ENCODE measurements at regions not wholly inside any gene's neighbourhood (a gene's known extent, or its start where the extent isn't known, plus 50 kb on each side); places are given as distances from the start of the nearest gene placed in this dataset.

- ATAC-seq (no peak), DNase-seq (no peak)
- no peak overlapping the region for H3K4me3 Mint-ChIP-seq
- H3K27me3 Mint-ChIP-seq = peaks cover 16% of the 10 kb centered on the region
- H3K4me1 Mint-ChIP-seq = no peaks in the 10 kb centered on the region
- no peaks in the 10 kb centered on the region for H3K9me3 Mint-ChIP-seq
- no peak overlapping the region for H3K27ac Mint-ChIP-seq
These were observed 120.2 kb downstream of the TSN start for GRCh38 chr2:121875585-121876185.

GRCh38 chr2:121877366-121877765 is 121.9 kb downstream of the TSN start:
- no peak overlapping the region for H3K27ac Mint-ChIP-seq
- no peaks in the 10 kb centered on the region for H3K9me3 Mint-ChIP-seq
- ATAC-seq (no peak), DNase-seq (no peak)
- no peak overlapping the region for H3K4me3 Mint-ChIP-seq
- peaks cover 28% of the 10 kb centered on the region for H3K27me3 Mint-ChIP-seq
- H3K4me1 Mint-ChIP-seq = no peaks in the 10 kb centered on the region

GRCh38 chr2:121880283-121880682 is 124.8 kb downstream of the TSN start:
- no peaks in the 10 kb centered on the region for H3K4me1 Mint-ChIP-seq
- DNase-seq (no peak), ATAC-seq (no peak)
- no peak overlapping the region for H3K27ac Mint-ChIP-seq
- peaks cover 29% of the 10 kb centered on the region for H3K27me3 Mint-ChIP-seq
- H3K4me3 Mint-ChIP-seq = no peak overlapping the region
- no peaks in the 10 kb centered on the region for H3K9me3 Mint-ChIP-seq

- Mint-ChIP-seq H3K4me3 (no peak overlapping the region), H3K27ac (no peak overlapping the region), H3K27me3 (peaks cover 37% of the 10 kb centered on the region), H3K9me3 (no peaks in the 10 kb centered on the region), H3K4me1 (no peaks in the 10 kb centered on the region)
- ATAC-seq (no peak), DNase-seq (no peak)
These were observed 125.6 kb downstream of the TSN start for GRCh38 chr2:121881038-121881437.

- Mint-ChIP-seq H3K9me3 (no peaks in the 10 kb centered on the region), H3K4me1 (no peaks in the 10 kb centered on the region), H3K27me3 (peaks cover 42% of the 10 kb centered on the region), H3K27ac (no peak overlapping the region), H3K4me3 (no peak overlapping the region)
- ATAC-seq (no peak), DNase-seq (no peak)
These were observed 126.5 kb downstream of the TSN start for GRCh38 chr2:121881950-121882349.

- no peak for DNase-seq
- Mint-ChIP-seq H3K4me3 (no peak overlapping the region), H3K9me3 (no peaks in the 10 kb centered on the region), H3K27me3 (peaks cover 45% of the 10 kb centered on the region), H3K27ac (peak overlapping the region in 1 of 2 donors; percentile 23), H3K4me1 (no peaks in the 10 kb centered on the region)
- ATAC-seq = no peak
These were observed 128.6 kb downstream of the TSN start for GRCh38 chr2:121884078-121884477.

- ATAC-seq (no peak), DNase-seq (no peak)
- Mint-ChIP-seq H3K4me1 (no peaks in the 10 kb centered on the region), H3K9me3 (no peaks in the 10 kb centered on the region), H3K27me3 (peaks cover 44% of the 10 kb centered on the region), H3K4me3 (no peak overlapping the region), H3K27ac (no peak overlapping the region)
These were observed 129.1 kb downstream of the TSN start for GRCh38 chr2:121884511-121884921.

- no peaks in the 10 kb centered on the region for H3K9me3 Mint-ChIP-seq
- no peak overlapping the region for H3K4me3 Mint-ChIP-seq
- no peak overlapping the region for H3K27ac Mint-ChIP-seq
- peak; percentile 22 for ATAC-seq
- peaks cover 40% of the 10 kb centered on the region for H3K27me3 Mint-ChIP-seq
- no peaks in the 10 kb centered on the region for H3K4me1 Mint-ChIP-seq
- no peak for DNase-seq
These were observed 130.6 kb downstream of the TSN start for GRCh38 chr2:121886059-121886458.

- Mint-ChIP-seq H3K9me3 (no peaks in the 10 kb centered on the region), H3K4me1 (no peaks in the 10 kb centered on the region), H3K27ac (no peak overlapping the region), H3K27me3 (peaks cover 32% of the 10 kb centered on the region), H3K4me3 (no peak overlapping the region)
- no peak for DNase-seq
- peak; percentile 28 for ATAC-seq
These were observed 132.2 kb downstream of the TSN start for GRCh38 chr2:121887513-121888188.

- Mint-ChIP-seq H3K9me3 (no peaks in the 10 kb centered on the region), H3K27me3 (peaks cover 32% of the 10 kb centered on the region), H3K27ac (no peak overlapping the region), H3K4me3 (no peak overlapping the region), H3K4me1 (no peaks in the 10 kb centered on the region)
- ATAC-seq (peak; percentile 38), DNase-seq (no peak)
These were observed 132.7 kb downstream of the TSN start for GRCh38 chr2:121888189-121888557.

GRCh38 chr2:121890041-121890440 is 134.6 kb downstream of the TSN start:
- H3K27me3 Mint-ChIP-seq = peaks cover 25% of the 10 kb centered on the region
- ATAC-seq (no peak), DNase-seq (no peak)
- H3K4me1 Mint-ChIP-seq = no peaks in the 10 kb centered on the region
- H3K27ac Mint-ChIP-seq = peak overlapping the region in 1 of 2 donors; percentile 52
- H3K9me3 Mint-ChIP-seq = no peaks in the 10 kb centered on the region
- H3K4me3 Mint-ChIP-seq = no peak overlapping the region

- no peak overlapping the region for H3K4me3 Mint-ChIP-seq
- no peak overlapping the region for H3K27ac Mint-ChIP-seq
- no peaks in the 10 kb centered on the region for H3K4me1 Mint-ChIP-seq
- DNase-seq (no peak), ATAC-seq (no peak)
- peaks cover 7% of the 10 kb centered on the region for H3K27me3 Mint-ChIP-seq
- no peaks in the 10 kb centered on the region for H3K9me3 Mint-ChIP-seq
These were observed 140.5 kb downstream of the TSN start for GRCh38 chr2:121895723-121896571.

- H3K27me3 Mint-ChIP-seq = peaks cover 8% of the 10 kb centered on the region
- peak overlapping the region; percentile 28 to 40 for H3K27ac Mint-ChIP-seq
- DNase-seq (peak; percentile 19 to 44), ATAC-seq (peak; percentile 71)
- H3K4me1 Mint-ChIP-seq = no peaks in the 10 kb centered on the region
- no peak overlapping the region for H3K4me3 Mint-ChIP-seq
- no peaks in the 10 kb centered on the region for H3K9me3 Mint-ChIP-seq
These were observed 142.0 kb downstream of the TSN start for GRCh38 chr2:121897335-121897970.

- Mint-ChIP-seq H3K27me3 (peaks cover 14% of the 10 kb centered on the region), H3K27ac (peak overlapping the region in 1 of 2 donors; percentile 33), H3K4me3 (no peak overlapping the region), H3K9me3 (no peaks in the 10 kb centered on the region), H3K4me1 (no peaks in the 10 kb centered on the region)
- ATAC-seq (no peak), DNase-seq (no peak)
These were observed 143.0 kb downstream of the TSN start for GRCh38 chr2:121898483-121898882.

GRCh38 chr2:121900391-121900790 is 144.9 kb downstream of the TSN start:
- Mint-ChIP-seq H3K27me3 (peaks cover 14% of the 10 kb centered on the region), H3K9me3 (no peaks in the 10 kb centered on the region), H3K4me3 (no peak overlapping the region)

More at GRCh38 chr2:121900391-121900790, 144.9 kb downstream of the TSN start:
- no peak for ATAC-seq
- Mint-ChIP-seq H3K4me1 (no peaks in the 10 kb centered on the region), H3K27ac (no peak overlapping the region)
- DNase-seq = no peak

Data from stimulated activated naive CD8-positive, alpha-beta T cell treated with anti-CD3 and anti-CD28 coated beads, Interleukin-15, amount 100 ng/mL, for 72 hours (primary cell).